Testis (tissue), 2 donors: ENCODE measurements at regions not wholly inside any gene's neighbourhood (a gene's known extent, or its start where the extent isn't known, plus 50 kb on each side); places are given as distances from the start of the nearest gene placed in this dataset.

Experiments
- POLR2A ChIP-seq: fragments of 450-650 bp; IDR thresholded peaks from one replicate; pipeline ENCODE4 v1.6.1; 2017; ENCODE audit warnings: antibody characterized with exemption, mild to moderate bottlenecking, moderate library complexity
- TF ChIP-seq, protein P1 (sequence below), 3 experiments: fragments of 450-650 bp in 2 of 3; fragments of 200-600 bp in 1 of 3; sonication (generic) in 1 of 3; IDR thresholded peaks; one replicate each; pipeline ENCODE4 v1.5.1; 2016 to 2019; ENCODE audit warnings: antibody characterized with exemption in 3 of 3, mild to moderate bottlenecking in 2 of 3, moderate library complexity in 1 of 3

DNA sequence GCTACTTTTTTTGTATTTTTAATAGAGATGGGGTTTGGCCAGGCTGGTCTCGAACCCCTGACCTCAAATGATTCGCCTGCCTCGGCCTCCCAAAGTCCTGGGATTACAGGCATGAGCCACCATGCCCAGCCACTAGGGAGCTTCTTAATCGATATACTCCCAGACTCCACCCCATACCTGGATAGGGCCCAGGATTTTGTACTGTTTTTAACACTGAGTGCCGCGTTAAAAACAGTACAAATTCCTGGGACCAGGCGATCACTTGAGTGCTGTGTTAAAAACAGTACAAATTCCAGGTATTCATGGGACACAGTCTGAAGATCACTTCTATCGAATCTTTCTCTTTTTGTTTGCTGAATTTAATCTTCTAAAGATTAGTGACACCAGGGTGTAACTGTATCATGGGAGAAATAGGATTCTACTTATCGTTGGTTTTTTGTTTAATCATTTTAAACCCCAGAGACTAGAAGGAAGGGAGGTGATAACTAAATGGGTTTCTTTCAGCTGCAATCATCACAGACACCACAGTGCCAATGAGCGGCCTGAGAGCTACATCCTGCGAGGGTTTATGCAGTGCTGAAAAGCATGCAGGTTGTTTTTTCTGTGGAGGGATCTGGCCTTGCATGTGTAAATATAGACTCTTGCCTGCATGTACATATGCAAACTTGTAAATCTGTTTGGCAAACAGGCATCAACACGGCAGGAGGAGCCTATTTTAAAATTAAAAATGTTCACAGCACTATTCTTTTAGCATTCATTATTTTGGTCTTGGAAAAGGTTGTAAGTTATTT lies 303.8 kb upstream of the WWC1 start:
- TF ChIP-seq, protein P1, sequence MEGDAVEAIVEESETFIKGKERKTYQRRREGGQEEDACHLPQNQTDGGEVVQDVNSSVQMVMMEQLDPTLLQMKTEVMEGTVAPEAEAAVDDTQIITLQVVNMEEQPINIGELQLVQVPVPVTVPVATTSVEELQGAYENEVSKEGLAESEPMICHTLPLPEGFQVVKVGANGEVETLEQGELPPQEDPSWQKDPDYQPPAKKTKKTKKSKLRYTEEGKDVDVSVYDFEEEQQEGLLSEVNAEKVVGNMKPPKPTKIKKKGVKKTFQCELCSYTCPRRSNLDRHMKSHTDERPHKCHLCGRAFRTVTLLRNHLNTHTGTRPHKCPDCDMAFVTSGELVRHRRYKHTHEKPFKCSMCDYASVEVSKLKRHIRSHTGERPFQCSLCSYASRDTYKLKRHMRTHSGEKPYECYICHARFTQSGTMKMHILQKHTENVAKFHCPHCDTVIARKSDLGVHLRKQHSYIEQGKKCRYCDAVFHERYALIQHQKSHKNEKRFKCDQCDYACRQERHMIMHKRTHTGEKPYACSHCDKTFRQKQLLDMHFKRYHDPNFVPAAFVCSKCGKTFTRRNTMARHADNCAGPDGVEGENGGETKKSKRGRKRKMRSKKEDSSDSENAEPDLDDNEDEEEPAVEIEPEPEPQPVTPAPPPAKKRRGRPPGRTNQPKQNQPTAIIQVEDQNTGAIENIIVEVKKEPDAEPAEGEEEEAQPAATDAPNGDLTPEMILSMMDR (IDR thresholded peaks at IDR 0.05): no peak
- TF ChIP-seq POLR2A: no peak
